Duodenal mucosa (tissue), 2 donors: ENCODE measurements at regions not wholly inside any gene's neighbourhood (a gene's known extent, or its start where the extent isn't known, plus 50 kb on each side); places are given as distances from the start of the nearest gene placed in this dataset.
"Not testable (repeated sequence)": the region's sequence is repeated elsewhere in the genome, so short reads cannot be mapped to it uniquely, and the experiment has no call there.

Source experiments
- H3K27ac ChIP-seq: one replicate; pipeline ENCODE4 v1.7.0; 2013; ENCODE audit warnings: low read depth, low read length
- H3K27me3 ChIP-seq, 2 donors: one replicate each; pipeline ENCODE4 v1.7.0; 2013; ENCODE audit warnings: low read length in 2 of 2, control low read depth in 1 of 2; ENCODE audit not compliant: insufficient read depth in 2 of 2, control insufficient read depth in 1 of 2
- H3K36me3 ChIP-seq, 2 donors: one replicate each; pipeline ENCODE4 v1.7.0; 2013; ENCODE audit warnings: low read length in 2 of 2, control low read depth in 1 of 2; ENCODE audit not compliant: insufficient read depth in 2 of 2, control insufficient read depth in 1 of 2
- H3K4me1 ChIP-seq, 2 donors: one replicate each; pipeline ENCODE4 v1.7.0; 2013; ENCODE audit warnings: low read length in 2 of 2, control low read depth in 1 of 2; ENCODE audit not compliant: insufficient read depth in 2 of 2, control insufficient read depth in 1 of 2
- H3K4me3 ChIP-seq, 2 donors: one replicate each; pipeline ENCODE4 v1.7.0; 2013; ENCODE audit warnings: low read length in 2 of 2, low read depth in 1 of 2
- H3K9ac ChIP-seq, 2 donors: one replicate each; pipeline ENCODE4 v1.7.0; 2013; ENCODE audit warnings: low read length in 2 of 2, low read depth in 1 of 2
- H3K9me3 ChIP-seq, 2 donors: one replicate each; pipeline ENCODE4 v1.7.0; 2013; ENCODE audit warnings: low read length in 2 of 2, control low read depth in 1 of 2; ENCODE audit not compliant: control insufficient read depth in 1 of 2

GRCh38 chr13:97539651-97540610 lies 106.0 kb downstream of the RAP2A start:
- no peak overlapping the region for H3K27ac ChIP-seq
- no peaks in the 10 kb centered on the region for H3K9me3 ChIP-seq
- H3K27me3 ChIP-seq, result no peaks in the 10 kb centered on the region
- H3K4me3 ChIP-seq, result no peak overlapping the region
- no peaks in the 10 kb centered on the region for H3K36me3 ChIP-seq
- no peaks in the 10 kb centered on the region for H3K4me1 ChIP-seq
- no peak overlapping the region for H3K9ac ChIP-seq

- no peaks in the 10 kb centered on the region for H3K27me3 ChIP-seq
- H3K4me1 ChIP-seq, result no peaks in the 10 kb centered on the region
- H3K27ac ChIP-seq, result no peak overlapping the region
- no peaks in the 10 kb centered on the region for H3K9me3 ChIP-seq
- no peaks in the 10 kb centered on the region for H3K36me3 ChIP-seq
- no peak overlapping the region for H3K4me3 ChIP-seq
- no peak overlapping the region for H3K9ac ChIP-seq
Measured at GRCh38 chr13:97540696-97541095, 106.7 kb downstream of the RAP2A start.

GRCh38 chr13:97542102-97542685 lies 108.2 kb downstream of the RAP2A start:
- Histone ChIP-seq H3K9ac (no peak overlapping the region), H3K4me3 (no peak overlapping the region), H3K36me3 (no peaks in the 10 kb centered on the region), H3K27ac (no peak overlapping the region), H3K4me1 (no peaks in the 10 kb centered on the region), H3K9me3 (no peaks in the 10 kb centered on the region), H3K27me3 (no peaks in the 10 kb centered on the region)

DNA sequence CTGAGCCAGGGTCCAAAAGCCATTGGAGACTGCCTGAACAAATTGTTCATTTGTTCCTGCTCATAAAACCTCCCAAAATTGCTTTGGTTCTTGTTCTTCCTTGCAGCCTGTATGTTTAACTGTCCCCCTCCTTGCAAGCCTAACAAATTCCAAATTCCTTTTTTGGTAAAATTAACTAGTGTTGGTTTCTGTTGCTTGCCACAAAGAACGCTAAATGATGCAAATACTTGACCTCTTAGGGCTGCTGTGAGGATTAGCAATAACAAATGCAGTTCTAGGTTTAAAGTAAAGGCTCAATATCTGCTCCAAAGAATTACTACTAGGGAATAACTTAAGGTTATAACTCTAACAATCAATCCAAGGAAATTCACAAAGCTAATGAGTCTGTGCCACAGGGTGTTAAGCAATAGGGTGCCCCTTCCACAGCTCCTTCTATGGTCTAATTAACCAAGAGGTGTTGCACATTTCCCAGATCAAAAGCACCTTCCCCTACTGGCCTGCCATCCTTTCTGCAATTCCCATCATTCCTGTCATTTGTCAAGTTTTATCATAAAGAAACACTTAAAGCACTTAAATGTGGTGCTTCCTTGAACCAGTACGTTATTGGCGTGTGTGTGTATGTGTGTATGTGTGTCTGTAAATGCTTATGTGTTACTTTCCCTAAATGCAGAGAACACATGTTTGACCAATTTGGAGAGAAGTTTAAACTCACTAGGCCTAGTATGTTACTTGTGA lies 110.2 kb downstream of the RAP2A start:
- Histone ChIP-seq H3K27ac (no peak overlapping the region), H3K27me3 (no peaks in the 10 kb centered on the region), H3K4me1 (no peaks in the 10 kb centered on the region), H3K36me3 (no peaks in the 10 kb centered on the region), H3K9me3 (no peaks in the 10 kb centered on the region), H3K4me3 (no peak overlapping the region), H3K9ac (no peak overlapping the region)

- not testable (repeated sequence) for H3K4me3 ChIP-seq, H3K9me3 ChIP-seq, H3K36me3 ChIP-seq, H3K9ac ChIP-seq, H3K4me1 ChIP-seq, H3K27me3 ChIP-seq, H3K27ac ChIP-seq
Measured at GRCh38 chr13:97544971-97545499, 111.1 kb downstream of the RAP2A start.

- Histone ChIP-seq H3K4me1 (no peaks in the 10 kb centered on the region), H3K9ac (no peak overlapping the region), H3K27ac (no peak overlapping the region), H3K4me3 (no peak overlapping the region), H3K27me3 (no peaks in the 10 kb centered on the region), H3K9me3 (no peaks in the 10 kb centered on the region), H3K36me3 (no peaks in the 10 kb centered on the region)
Measured at GRCh38 chr13:97548138-97548537, 114.2 kb downstream of the RAP2A start.

GRCh38 chr13:97548711-97549110 lies 114.7 kb downstream of the RAP2A start:
- Histone ChIP-seq H3K9ac (no peak overlapping the region), H3K36me3 (no peaks in the 10 kb centered on the region), H3K4me3 (no peak overlapping the region), H3K27ac (no peak overlapping the region), H3K27me3 (no peaks in the 10 kb centered on the region), H3K9me3 (no peaks in the 10 kb centered on the region), H3K4me1 (no peaks in the 10 kb centered on the region)

- H3K4me1 ChIP-seq, result no peaks in the 10 kb centered on the region
- H3K4me3 ChIP-seq, result no peak overlapping the region
- H3K36me3 ChIP-seq, result no peaks in the 10 kb centered on the region
- H3K27me3 ChIP-seq, result no peaks in the 10 kb centered on the region
- no peak overlapping the region for H3K9ac ChIP-seq
- H3K27ac ChIP-seq, result no peak overlapping the region
- no peaks in the 10 kb centered on the region for H3K9me3 ChIP-seq
Measured at GRCh38 chr13:97549201-97549600, 115.2 kb downstream of the RAP2A start.

DNA sequence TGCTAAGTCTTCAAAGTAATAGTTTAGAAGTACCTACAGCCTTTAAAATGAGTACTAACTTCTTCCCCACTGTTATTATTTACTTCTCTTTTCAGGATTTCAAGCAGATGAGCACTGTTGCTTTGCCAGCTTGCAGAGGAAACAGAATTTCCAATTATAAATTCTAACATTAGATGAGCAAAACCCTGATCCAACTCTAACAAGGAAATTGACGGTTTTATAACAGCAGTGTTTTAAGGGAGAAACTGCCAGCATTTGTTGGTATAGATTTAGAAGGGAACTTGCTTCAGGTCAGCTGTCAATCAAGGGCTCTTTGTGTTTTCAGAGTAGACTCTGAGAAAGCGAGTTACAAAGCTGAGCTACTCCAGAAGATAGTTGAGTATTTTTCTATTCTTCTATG lies 120.5 kb downstream of the RAP2A start:
- Histone ChIP-seq H3K4me3 (no peak overlapping the region), H3K36me3 (no peaks in the 10 kb centered on the region), H3K9ac (no peak overlapping the region), H3K9me3 (no peaks in the 10 kb centered on the region), H3K4me1 (no peaks in the 10 kb centered on the region), H3K27me3 (no peaks in the 10 kb centered on the region), H3K27ac (no peak overlapping the region)

DNA sequence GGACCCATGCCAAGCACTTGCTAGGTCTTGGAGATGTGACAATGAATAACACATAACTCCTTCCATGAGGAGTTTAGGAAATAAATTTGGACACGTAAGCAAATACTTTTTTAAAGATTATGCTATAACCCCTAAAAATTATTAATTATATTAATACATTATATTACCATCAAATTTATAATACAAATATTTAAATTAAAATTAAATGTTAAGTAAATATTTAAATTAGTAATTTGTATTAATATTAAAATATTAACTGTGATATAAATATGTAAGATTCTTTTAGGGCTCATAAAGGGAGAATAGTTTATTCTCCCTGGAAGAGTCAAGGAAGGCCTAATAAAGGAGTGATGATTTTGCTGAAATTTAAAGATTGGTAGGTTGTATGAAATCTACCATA lies 121.1 kb downstream of the RAP2A start:
- no peak overlapping the region for H3K9ac ChIP-seq
- H3K4me3 ChIP-seq, result no peak overlapping the region
- no peaks in the 10 kb centered on the region for H3K9me3 ChIP-seq
- no peaks in the 10 kb centered on the region for H3K36me3 ChIP-seq
- H3K27me3 ChIP-seq, result no peaks in the 10 kb centered on the region
- H3K27ac ChIP-seq, result no peak overlapping the region
- no peaks in the 10 kb centered on the region for H3K4me1 ChIP-seq
